HG03432 (cell line): ENCODE measurements at regions not wholly inside any gene's neighbourhood (a gene's known extent, or its start where the extent isn't known, plus 50 kb on each side); places are given as distances from the start of the nearest gene placed in this dataset.
A peak's percentile ranks its signal among the peaks of the same experiment; 100 is the strongest.
"Not testable (repeated sequence)": the region's sequence is repeated elsewhere in the genome, so short reads cannot be mapped to it uniquely, and the experiment has no call there.

Source experiments
- ATAC-seq: cut with Tn5 transposase; IDR thresholded peaks from one replicate; pipeline ENCODE4 v1.9.1; 2021; ENCODE audit warnings: mild to moderate bottlenecking, moderate library complexity; ENCODE audit not compliant: unreplicated experiment

- ATAC-seq, result no peak
These were observed 50.5 kb upstream of the CD99 start for GRCh38 chrX:2640436-2641150.

- ATAC-seq, result no peak
These were observed 52.8 kb upstream of the CD99 start for GRCh38 chrX:2638279-2638678.

- ATAC-seq, result no peak
These were observed 55.8 kb upstream of the CD99 start for GRCh38 chrX:2635342-2635741.

- no peak for ATAC-seq
These were observed 58.3 kb upstream of the CD99 start for GRCh38 chrX:2632533-2633504.

GRCh38 chrX:2631743-2632532, 59.2 kb upstream of the CD99 start:
- no peak for ATAC-seq

GRCh38 chrX:2630935-2631742, 60.0 kb upstream of the CD99 start:
- ATAC-seq, result not testable (repeated sequence)

- ATAC-seq, result not testable (repeated sequence)
These were observed 60.8 kb upstream of the CD99 start for GRCh38 chrX:2630008-2630934.

GRCh38 chrX:2629316-2630007, 61.6 kb upstream of the CD99 start:
- no peak for ATAC-seq

GRCh38 chrX:2628751-2629315, 62.3 kb upstream of the CD99 start:
- ATAC-seq, result no peak

GRCh38 chrX:2627272-2627867, 63.7 kb upstream of the CD99 start:
- ATAC-seq, result peak; percentile 78

GRCh38 chrX:2626750-2627149, 64.3 kb upstream of the CD99 start:
- ATAC-seq, result no peak

GRCh38 chrX:2620576-2620975, 70.5 kb upstream of the CD99 start:
- no peak for ATAC-seq

GRCh38 chrX:2618516-2618915, 72.6 kb upstream of the CD99 start:
- ATAC-seq, result no peak

GRCh38 chrX:2614911-2615310, 76.2 kb upstream of the CD99 start:
- ATAC-seq, result no peak

GRCh38 chrX:2610246-2611170, 80.6 kb upstream of the CD99 start:
- no peak for ATAC-seq

- no peak for ATAC-seq
These were observed 81.5 kb upstream of the CD99 start for GRCh38 chrX:2609431-2610238.
